ENCODE measurements at regions not wholly inside any gene's neighbourhood (a gene's known extent, or its start where the extent isn't known, plus 50 kb on each side); places are given as distances from the start of the nearest gene placed in this dataset.

GRCh38 chr3:177995381-177996085 lies 540.7 kb upstream of the KCNMB2 start:
- DNase-seq (ENCODE audit: low read depth in 1 of 2, low spot score in 1 of 2): no peak

- DNase-seq (ENCODE audit: low read depth in 1 of 2, low spot score in 1 of 2): no peak
Measured at GRCh38 chr3:178001670-178002101, 534.5 kb upstream of the KCNMB2 start.

GRCh38 chr3:178002113-178002512 lies 534.1 kb upstream of the KCNMB2 start:
- no peak for DNase-seq (ENCODE audit: low read depth in 1 of 2, low spot score in 1 of 2)

GRCh38 chr3:178003756-178004155 lies 532.5 kb upstream of the KCNMB2 start:
- DNase-seq (ENCODE audit: low read depth in 1 of 2, low spot score in 1 of 2): no peak

GRCh38 chr3:178005961-178006360 lies 530.3 kb upstream of the KCNMB2 start:
- no peak for DNase-seq (ENCODE audit: low read depth in 1 of 2, low spot score in 1 of 2)

GRCh38 chr3:178010306-178010705 lies 525.9 kb upstream of the KCNMB2 start:
- no peak for DNase-seq (ENCODE audit: low read depth in 1 of 2, low spot score in 1 of 2)

GRCh38 chr3:178019645-178020044 lies 516.6 kb upstream of the KCNMB2 start:
- DNase-seq (ENCODE audit: low read depth in 1 of 2, low spot score in 1 of 2): no peak

GRCh38 chr3:178022599-178022998 lies 513.6 kb upstream of the KCNMB2 start:
- DNase-seq (ENCODE audit: low read depth in 1 of 2, low spot score in 1 of 2): no peak

- no peak for DNase-seq (ENCODE audit: low read depth in 1 of 2, low spot score in 1 of 2)
Measured at GRCh38 chr3:178028933-178029332, 507.3 kb upstream of the KCNMB2 start.

GRCh38 chr3:178036451-178037144 lies 499.6 kb upstream of the KCNMB2 start:
- no peak for DNase-seq (ENCODE audit: low read depth in 1 of 2, low spot score in 1 of 2)

GRCh38 chr3:178041931-178042330 lies 494.3 kb upstream of the KCNMB2 start:
- no peak for DNase-seq (ENCODE audit: low read depth in 1 of 2, low spot score in 1 of 2)

- no peak for DNase-seq (ENCODE audit: low read depth in 1 of 2, low spot score in 1 of 2)
Measured at GRCh38 chr3:178042376-178042775, 493.9 kb upstream of the KCNMB2 start.

GRCh38 chr3:178043084-178043483 lies 493.2 kb upstream of the KCNMB2 start:
- no peak for DNase-seq (ENCODE audit: low read depth in 1 of 2, low spot score in 1 of 2)

- DNase-seq (ENCODE audit: low read depth in 1 of 2, low spot score in 1 of 2): no peak
Measured at GRCh38 chr3:178044320-178044719, 491.9 kb upstream of the KCNMB2 start.

- no peak for DNase-seq (ENCODE audit: low read depth in 1 of 2, low spot score in 1 of 2)
Measured at GRCh38 chr3:178047496-178047895, 488.7 kb upstream of the KCNMB2 start.

- no peak for DNase-seq (ENCODE audit: low read depth in 1 of 2, low spot score in 1 of 2)
Measured at GRCh38 chr3:178048768-178049167, 487.5 kb upstream of the KCNMB2 start.

- no peak for DNase-seq (ENCODE audit: low read depth in 1 of 2, low spot score in 1 of 2)
Measured at GRCh38 chr3:178054471-178054870, 481.8 kb upstream of the KCNMB2 start.

- DNase-seq (ENCODE audit: low read depth in 1 of 2, low spot score in 1 of 2): no peak
Measured at GRCh38 chr3:178055939-178056338, 480.3 kb upstream of the KCNMB2 start.

GRCh38 chr3:178056868-178057267 lies 479.4 kb upstream of the KCNMB2 start:
- DNase-seq (ENCODE audit: low read depth in 1 of 2, low spot score in 1 of 2): no peak

GRCh38 chr3:178058629-178059028 lies 477.6 kb upstream of the KCNMB2 start:
- DNase-seq (ENCODE audit: low read depth in 1 of 2, low spot score in 1 of 2): no peak

GRCh38 chr3:178059119-178059518 lies 477.1 kb upstream of the KCNMB2 start:
- no peak for DNase-seq (ENCODE audit: low read depth in 1 of 2, low spot score in 1 of 2)

- DNase-seq (ENCODE audit: low read depth in 1 of 2, low spot score in 1 of 2): no peak
Measured at GRCh38 chr3:178059836-178060235, 476.4 kb upstream of the KCNMB2 start.

GRCh38 chr3:178060407-178060806 lies 475.8 kb upstream of the KCNMB2 start:
- no peak for DNase-seq (ENCODE audit: low read depth in 1 of 2, low spot score in 1 of 2)
